ENCODE measurements at regions not wholly inside any gene's neighbourhood (a gene's known extent, or its start where the extent isn't known, plus 50 kb on each side); places are given as distances from the start of the nearest gene placed in this dataset.

GRCh38 chr12:108399514-108399913 lies 60.4 kb upstream of the CMKLR1 start:
- no peak for TF ChIP-seq CTCF (IDR thresholded peaks at IDR 0.05)
- TF ChIP-seq POLR2AphosphoS5 (IDR thresholded peaks at IDR 0.05; ENCODE audit: low read depth, low read length): no peak
